Body of pancreas (tissue), 4 donors: ENCODE measurements at regions not wholly inside any gene's neighbourhood (a gene's known extent, or its start where the extent isn't known, plus 50 kb on each side); places are given as distances from the start of the nearest gene placed in this dataset.

Experiments
- CTCF ChIP-seq, 7 experiments: fragments of 450-650 bp in 4 of 7; fragments of 200-600 bp in 3 of 7; sonication (generic) in 3 of 7; IDR thresholded peaks; one replicate each; pipeline ENCODE4 v1.5.1; 2016 to 2019; ENCODE audit warnings: antibody characterized with exemption in 7 of 7
- POLR2A ChIP-seq, 3 donors: fragments of 450-650 bp; IDR thresholded peaks; one replicate each; pipeline ENCODE4 v1.6.1; 2016; ENCODE audit warnings: antibody characterized with exemption in 3 of 3, mild to moderate bottlenecking in 2 of 3

GRCh38 chr3:18538463-18539230, 113.5 kb upstream of the SATB1 start:
- no peak for TF ChIP-seq CTCF (IDR thresholded peaks at IDR 0.05)
- TF ChIP-seq POLR2A (IDR thresholded peaks at IDR 0.05): no peak
